ENCODE measurements at regions not wholly inside any gene's neighbourhood (a gene's known extent, or its start where the extent isn't known, plus 50 kb on each side); places are given as distances from the start of the nearest gene placed in this dataset.

- H3K36me3 ChIP-seq (ENCODE audit: control insufficient read depth in 2 of 2, insufficient read depth in 1 of 2, low read length in 2 of 2) = no peaks in the 10 kb centered on the region
- no peaks in the 10 kb centered on the region for H3K9me3 ChIP-seq (ENCODE audit: control insufficient read depth, insufficient read depth, low read depth, low read length)
- no peak overlapping the region for H3K4me3 ChIP-seq (ENCODE audit: low read depth, low read length)
- ChIA-PET POLR2A (no interaction called here), CTCF (no interaction called here)
- H3K4me1 ChIP-seq (ENCODE audit: control insufficient read depth, insufficient read depth, low read length) = no peaks in the 10 kb centered on the region
- TF ChIP-seq ZFP69B (tag by site-specific recombination; IDR thresholded peaks at IDR 0.05) = no peak
- no peak for TF ChIP-seq ZNF10 (tag by site-specific recombination; IDR thresholded peaks at IDR 0.05)
- TF ChIP-seq ZNF670 (tag by site-specific recombination; IDR thresholded peaks at IDR 0.05; ENCODE audit: low read depth) = no peak
- no peak for TF ChIP-seq ZNF169 (tag by site-specific recombination; IDR thresholded peaks at IDR 0.05)
- TF ChIP-seq EGR2 (tag by site-specific recombination; IDR thresholded peaks at IDR 0.05; ENCODE audit: low read depth) = no peak
- no peak for TF ChIP-seq BCL11B (tag by site-specific recombination; IDR thresholded peaks at IDR 0.05; ENCODE audit: low read depth)
- no peak for TF ChIP-seq ZNF354C (tag by site-specific recombination; IDR thresholded peaks at IDR 0.05; ENCODE audit: borderline replicate concordance, low read depth)
- no peak for TF ChIP-seq ZNF558 (tag by site-specific recombination; IDR thresholded peaks at IDR 0.05)
- TF ChIP-seq ZNF76 (tag by site-specific recombination; IDR thresholded peaks at IDR 0.05; ENCODE audit: borderline replicate concordance, low read depth) = no peak
- TF ChIP-seq IKZF3 (tag by site-specific recombination; IDR thresholded peaks at IDR 0.05) = no peak
- no peak overlapping the region for H3K27ac ChIP-seq (ENCODE audit: extremely low read depth, low read depth, low read length)
Measured at GRCh38 chr11:71189768-71190315, 62.5 kb downstream of the SHANK2 start.

- Histone ChIP-seq H3K4me1 (ENCODE audit: control insufficient read depth, insufficient read depth, low read length) (no peaks in the 10 kb centered on the region), H3K27ac (ENCODE audit: extremely low read depth, low read depth, low read length) (no peak overlapping the region), H3K4me3 (ENCODE audit: low read depth, low read length) (no peak overlapping the region), H3K9me3 (ENCODE audit: control insufficient read depth, insufficient read depth, low read depth, low read length) (no peaks in the 10 kb centered on the region), H3K36me3 (ENCODE audit: control insufficient read depth in 2 of 2, insufficient read depth in 1 of 2, low read length in 2 of 2) (no peaks in the 10 kb centered on the region)
- CTCF ChIA-PET = interaction anchor here (0.6 kb wide), 1 partner anchor 62 kb away, joined by 3 read pairs; no protein-coding TSS in a partner anchor
- POLR2A ChIA-PET = no interaction called here
- TF ChIP-seq ZBTB1 (tag by site-specific recombination; IDR thresholded peaks at IDR 0.05) = no peak
- no peak for TF ChIP-seq ZNF10 (tag by site-specific recombination; IDR thresholded peaks at IDR 0.05)
- no peak for TF ChIP-seq ZNF280C (tag by site-specific recombination; IDR thresholded peaks at IDR 0.05)
- TF ChIP-seq HOXA7 (CRISPR knock-in tag; IDR thresholded peaks at IDR 0.05; ENCODE audit: borderline replicate concordance) = no peak
- TF ChIP-seq ZNF121 (tag by site-specific recombination; IDR thresholded peaks at IDR 0.05) = no peak
- TF ChIP-seq ZNF19 (tag by site-specific recombination; IDR thresholded peaks at IDR 0.05; ENCODE audit: low read depth) = no peak
- no peak for TF ChIP-seq ZBTB21 (tag by site-specific recombination; IDR thresholded peaks at IDR 0.05)
- no peak for TF ChIP-seq ZNF184 (tag by site-specific recombination; IDR thresholded peaks at IDR 0.05)
- no peak for TF ChIP-seq ZNF623 (tag by site-specific recombination; IDR thresholded peaks at IDR 0.05)
- no peak for TF ChIP-seq ZNF37A (tag by site-specific recombination; IDR thresholded peaks at IDR 0.05)
- no peak for TF ChIP-seq HIC1 (tag by site-specific recombination; IDR thresholded peaks at IDR 0.05)
- no peak for TF ChIP-seq OVOL3 (tag by site-specific recombination; IDR thresholded peaks at IDR 0.05)
- TF ChIP-seq ZNF26 (tag by site-specific recombination; IDR thresholded peaks at IDR 0.05) = no peak
- no peak for TF ChIP-seq MZF1 (tag by site-specific recombination; IDR thresholded peaks at IDR 0.05; ENCODE audit: borderline replicate concordance)
- TF ChIP-seq ZFP69B (tag by site-specific recombination; IDR thresholded peaks at IDR 0.05) = no peak
- no peak for TF ChIP-seq REST (tag by site-specific recombination; IDR thresholded peaks at IDR 0.05)
Measured at GRCh38 chr11:71188886-71189767, 63.2 kb downstream of the SHANK2 start.

All from HEK293 (cell line).